K562 (cell line): ENCODE measurements at regions not wholly inside any gene's neighbourhood (a gene's known extent, or its start where the extent isn't known, plus 50 kb on each side); places are given as distances from the start of the nearest gene placed in this dataset.

Experiments
- ATAC-seq: fragments of 200-7000 bp; cut with Tn5 transposase; 3 replicates; pipeline ENCODE4 v1.9.1; 2020; ENCODE audit warnings: moderate library complexity
- BruUV-seq: library from RNA; stranded (reverse); fragments of 400-500 nt; replicated peaks from 2 replicates; lab custom pipeline; 2021; lab: Mats Ljungman, UMichigan
- CTCF ChIA-PET: fragments of 300-600 bp; formaldehyde crosslinking; extraction: SDS; loops from one replicate; lab custom pipeline; 2021; ENCODE audit warnings: low intra/inter-chr PET ratio; lab: Yijun Ruan, JAX
- POLR2A ChIA-PET: fragments of 300-600, 350-650 bp; sonication (Branson Sonifier 250); formaldehyde crosslinking; extraction: SDS; loops from one replicate; lab custom pipeline; 2021; ENCODE audit warnings: antibody characterized with exemption, inconsistent platforms; lab: Yijun Ruan, JAX
- DNase-seq, 4 experiments: peaks; one replicate each; pipeline versions ENCODE4 v3.0.0 to v3.0.0-alpha.2; 2011 to 2018; ENCODE audit warnings: low spot score in 3 of 4, mixed read lengths in 3 of 4; ENCODE audit errors: extremely low read depth in 1 of 4
- FAIRE-seq: peaks from 2 replicates; lab custom pipeline; 2011; peaks lifted over from hg19 to GRCh38; lab: Jason Lieb, UNC
- H2AFZ ChIP-seq: 2 replicates; pipeline ENCODE4 v1.6.0; 2011; ENCODE audit warnings: low read depth, low read length, control low read depth, inconsistent platforms
- H3K27ac ChIP-seq: fragments of 200-600 bp; 3 replicates; pipeline ENCODE4 v1.8.0; 2011; ENCODE audit warnings: low read depth, mild to moderate bottlenecking, control low read depth, inconsistent platforms, low read length, moderate library complexity, mixed read lengths; ENCODE audit errors: extremely low read depth
- H3K27me3 ChIP-seq, 2 experiments: fragments of 300-600 bp in 1 of 2; 2 replicates in 1 of 2; 3 replicates in 1 of 2; pipeline versions ENCODE4 v1.6.0 to v1.8.0; 2011; ENCODE audit warnings: inconsistent platforms in 2 of 2, low read length in 2 of 2, mild to moderate bottlenecking in 1 of 2, mixed read lengths in 1 of 2, moderate library complexity in 1 of 2; ENCODE audit not compliant: control insufficient read depth in 2 of 2, insufficient read depth in 2 of 2
- H3K36me3 ChIP-seq: fragments of 300-600 bp; 3 replicates; pipeline ENCODE4 v1.8.0; 2011; ENCODE audit warnings: mild to moderate bottlenecking, low read length, inconsistent platforms; ENCODE audit not compliant: control insufficient read depth, insufficient read depth
- H3K4me1 ChIP-seq, 2 experiments: fragments of 200-600 bp in 1 of 2; replicated peaks in 1 of 2; 2 replicates in 1 of 2; 3 replicates in 1 of 2; pipeline versions ENCODE4 v1.5.1 to v1.8.0; 2011; ENCODE audit warnings: inconsistent platforms in 2 of 2, low read length in 2 of 2, mild to moderate bottlenecking in 1 of 2, mixed read lengths in 1 of 2, moderate library complexity in 1 of 2; ENCODE audit not compliant: control insufficient read depth in 2 of 2, insufficient read depth in 2 of 2
- H3K4me2 ChIP-seq: 2 replicates; pipeline ENCODE4 v1.6.1; 2011; ENCODE audit warnings: low read length, control low read depth, inconsistent platforms, mixed read lengths; ENCODE audit not compliant: insufficient read depth
- H3K4me3 ChIP-seq: fragments of 200-600 bp; sonication (generic), shearing (Covaris generic); 2 replicates; pipeline ENCODE4 v1.5.1; 2016; ENCODE audit warnings: control low read depth, inconsistent platforms
- H3K79me2 ChIP-seq: fragments of 200-600 bp; 3 replicates; pipeline ENCODE4 v1.8.0; 2011; ENCODE audit warnings: low read length, inconsistent platforms; ENCODE audit not compliant: control insufficient read depth, insufficient read depth
- H3K9ac ChIP-seq, 2 experiments: 2 replicates each; pipeline versions ENCODE4 v1.6.0 to v1.6.1; 2011; ENCODE audit warnings: low read depth in 2 of 2, low read length in 2 of 2, control low read depth in 1 of 2, inconsistent platforms in 1 of 2, mild to moderate bottlenecking in 1 of 2, mixed read lengths in 1 of 2; ENCODE audit not compliant: insufficient read depth in 1 of 2
- H3K9me1 ChIP-seq: one replicate; pipeline ENCODE4 v1.6.0; 2011; ENCODE audit warnings: inconsistent platforms, mild to moderate bottlenecking, low read length, moderate library complexity; ENCODE audit not compliant: control insufficient read depth, insufficient read depth
- H3K9me3 ChIP-seq: replicated peaks from 2 replicates; pipeline ENCODE4 v1.5.1; 2011; ENCODE audit warnings: low read depth, low read length, inconsistent platforms; ENCODE audit not compliant: control insufficient read depth, insufficient read depth
- H4K20me1 ChIP-seq: replicated peaks from 2 replicates; pipeline ENCODE4 v1.6.1; 2011; ENCODE audit warnings: low read length, inconsistent platforms, mixed read lengths; ENCODE audit not compliant: control insufficient read depth, insufficient read depth
- CSDE1 ChIP-seq, 2 experiments: fragments of 450-650 bp; IDR thresholded peaks; 2 replicates each; pipeline ENCODE4 v1.6.1; 2016; ENCODE audit warnings: mild to moderate bottlenecking in 1 of 2
- E2F5 ChIP-seq: sonication (generic); formaldehyde crosslinking; IDR thresholded peaks from 2 replicates; pipeline ENCODE4 v1.8.0; 2022; ENCODE audit warnings: mild to moderate bottlenecking, missing genetic modification reagents
- FOS ChIP-seq: IDR thresholded peaks from 3 replicates; pipeline ENCODE4 v1.6.1; 2011; ENCODE audit not compliant: insufficient read length; ENCODE audit errors: extremely low read depth
- HDAC1 ChIP-seq, 2 experiments: fragments of 450-650 bp; IDR thresholded peaks; 2 replicates each; pipeline ENCODE4 v1.6.1; 2016 to 2017; ENCODE audit warnings: inconsistent platforms in 1 of 2, mild to moderate bottlenecking in 1 of 2, moderate library complexity in 1 of 2
- HLTF ChIP-seq: fragments of 450-650 bp; IDR thresholded peaks from 2 replicates; pipeline ENCODE4 v1.6.1; 2016
- NR2C2 ChIP-seq, 2 experiments: fragments of 200-800 bp in 1 of 2; sonication (Bioruptor generic) in 1 of 2; sonication (generic) in 1 of 2; formaldehyde crosslinking in 1 of 2; IDR thresholded peaks; 2 replicates each; pipeline versions ENCODE4 v1.6.1 to v1.8.0; 2016 to 2022; ENCODE audit warnings: mild to moderate bottlenecking in 1 of 2, missing compliant biosample characterization in 1 of 2, missing genetic modification characterization in 1 of 2, missing genetic modification reagents in 1 of 2
- SMAD1 ChIP-seq: fragments of 150-350 bp; IDR thresholded peaks from 2 replicates; pipeline ENCODE4 v1.6.1; 2014; ENCODE audit warnings: low read length, low read depth; ENCODE audit not compliant: partially characterized antibody
- ZBTB1 ChIP-seq: sonication (generic); formaldehyde crosslinking; IDR thresholded peaks from 2 replicates; pipeline ENCODE4 v1.8.1; 2023; ENCODE audit warnings: missing genetic modification reagents, low read depth, mild to moderate bottlenecking, borderline replicate concordance
- ZNF639 ChIP-seq, 2 experiments: fragments of 200-800 bp in 1 of 2; sonication (Bioruptor generic) in 1 of 2; sonication (generic) in 1 of 2; formaldehyde crosslinking in 1 of 2; IDR thresholded peaks in 1 of 2; conservative IDR thresholded peaks in 1 of 2; 2 replicates each; pipeline versions ENCODE4 v1.5.0 to v1.6.1; 2016 to 2020; ENCODE audit warnings: missing compliant biosample characterization in 1 of 2, missing genetic modification characterization in 1 of 2, missing genetic modification reagents in 1 of 2
- ZNF717 ChIP-seq: fragments of 250-450 bp; sonication (Bioruptor Pico); IDR thresholded peaks from 2 replicates; pipeline ENCODE4 v1.5.0; 2021
- WGBS: fragments of 100-300 bp; shearing (Covaris generic); methylation state at CpG from one replicate; pipeline ENCODE4 v1.1.6; 2016; ENCODE audit warnings: low coverage, mixed read lengths; ENCODE audit not compliant: insufficient coverage; ENCODE audit errors: missing lambda C conversion rate; 5-methylcytosine and 5-hydroxymethylcytosine counted together
- in situ Hi-C: fragments of 300-500 bp; cut with MboI; formaldehyde crosslinking; loops from 4 replicates; pipeline ENCODE4 v1.15.0; 2018; ENCODE audit warnings: inconsistent platforms, mixed read lengths
- intact Hi-C: fragments of 100-400 bp; cut with micrococcal nuclease; formaldehyde crosslinking; loops from 2 replicates; pipeline ENCODE4 v1.14.2; 2022

GRCh38 chr9:1804128-1804865, 210.8 kb upstream of the SMARCA2 start:
- Histone ChIP-seq H3K4me3 (no peak overlapping the region), H2AFZ (no peak overlapping the region), H3K9me3 (no peaks in the 10 kb centered on the region; the same call in 1 of the 2 replicates), H3K79me2 (no peaks in the 10 kb centered on the region), H3K27ac (no peak overlapping the region), H3K4me1 (no peaks in the 10 kb centered on the region), H3K9me1 (no peaks in the 10 kb centered on the region), H3K36me3 (no peaks in the 10 kb centered on the region), H3K9ac (no peak overlapping the region), H4K20me1 (no peaks in the 10 kb centered on the region), H3K27me3 (no peaks in the 10 kb centered on the region), H3K4me2 (no peak overlapping the region)
- TF ChIP-seq CSDE1 (IDR thresholded peaks at IDR 0.05) = no peak
- TF ChIP-seq ZBTB1 (CRISPR knock-in tag) = no peak
- no peak for TF ChIP-seq FOS
- TF ChIP-seq HLTF = no peak
- no peak for TF ChIP-seq HDAC1 (IDR thresholded peaks at IDR 0.05)
- no peak for TF ChIP-seq ZNF639 (CRISPR knock-in tag; conservative IDR thresholded peaks at IDR 0.05 in 1 of 2, IDR thresholded peaks at IDR 0.05 in 1 of 2)
- TF ChIP-seq NR2C2 (CRISPR knock-in tag; IDR thresholded peaks at IDR 0.05) = no peak
- no peak for TF ChIP-seq NR2C2 (tag; IDR thresholded peaks at IDR 0.05)
- no peak for TF ChIP-seq E2F5
- TF ChIP-seq SMAD1 = no peak
- no peak for TF ChIP-seq ZNF717 (CRISPR knock-in tag)
- intact Hi-C loops (no loop called here), in situ Hi-C loops (no loop called here)
- 0% methylated on average over 4 of the region's 4 CpGs for WGBS
- DNase-seq (no peak), ATAC-seq (no peak), FAIRE-seq (no peak)
- CTCF ChIA-PET = no interaction called here
- BruUV-seq = no TSS peak
- POLR2A ChIA-PET = no interaction called here
